ENCODE measurements at regions not wholly inside any gene's neighbourhood (a gene's known extent, or its start where the extent isn't known, plus 50 kb on each side); places are given as distances from the start of the nearest gene placed in this dataset.

- Histone ChIP-seq H3K4me1 (ENCODE audit: insufficient read depth, low read length) (no peaks in the 10 kb centered on the region), H3K27ac (ENCODE audit: low read depth, low read length) (no peak overlapping the region), H3K27me3 (ENCODE audit: insufficient read depth, low read length) (no peaks in the 10 kb centered on the region), H3K4me3 (ENCODE audit: low read length in 2 of 2) (no peak overlapping the region), H3K36me3 (ENCODE audit: insufficient read depth, low read length) (no peaks in the 10 kb centered on the region), H3K9me3 (ENCODE audit: control insufficient read depth in 1 of 2, low read length in 2 of 2) (no peaks in the 10 kb centered on the region)
- H3K4me3 Mint-ChIP-seq, result no peak overlapping the region
- H3K27me3 Mint-ChIP-seq, result no peaks in the 10 kb centered on the region
- CTCF ChIA-PET (ENCODE audit: partially characterized antibody), result no interaction called here
- POLR2A ChIA-PET (ENCODE audit: partially characterized antibody), result no interaction called here
- intact Hi-C loops (cut with micrococcal nuclease), result no loop called here
- no peak overlapping the region for H3K27ac Mint-ChIP-seq
- H3K36me3 Mint-ChIP-seq, result no peaks in the 10 kb centered on the region
- DNase-seq, result no peak
- H3K4me1 Mint-ChIP-seq, result no peaks in the 10 kb centered on the region
- H3K9me3 Mint-ChIP-seq, result peaks cover 0 to 6% (median under 1%) of the 10 kb centered on the region in 8 donors
Measured at GRCh38 chr18:37873416-37873815, 307.8 kb upstream of the CELF4 start.

- no peaks in the 10 kb centered on the region for H3K4me1 ChIP-seq (ENCODE audit: insufficient read depth, low read length)
- Mint-ChIP-seq H3K36me3 (no peaks in the 10 kb centered on the region), H3K4me1 (no peaks in the 10 kb centered on the region), H3K27ac (no peak overlapping the region), H3K4me3 (no peak overlapping the region), H3K9me3 (peaks cover 0 to 6% (median under 1%) of the 10 kb centered on the region in 8 donors), H3K27me3 (no peaks in the 10 kb centered on the region)
- no peaks in the 10 kb centered on the region for H3K9me3 ChIP-seq (ENCODE audit: control insufficient read depth in 1 of 2, low read length in 2 of 2)
- H3K27ac ChIP-seq (ENCODE audit: low read depth, low read length), result no peak overlapping the region
- no peaks in the 10 kb centered on the region for H3K27me3 ChIP-seq (ENCODE audit: insufficient read depth, low read length)
- intact Hi-C loops (cut with micrococcal nuclease), result no loop called here
- POLR2A ChIA-PET (ENCODE audit: partially characterized antibody), result no interaction called here
- DNase-seq, result no peak
- CTCF ChIA-PET (ENCODE audit: partially characterized antibody), result no interaction called here
- H3K4me3 ChIP-seq (ENCODE audit: low read length in 2 of 2), result no peak overlapping the region
- H3K36me3 ChIP-seq (ENCODE audit: insufficient read depth, low read length), result no peaks in the 10 kb centered on the region
Measured at GRCh38 chr18:37872562-37872961, 307.0 kb upstream of the CELF4 start.

- CTCF ChIA-PET (ENCODE audit: partially characterized antibody), result no interaction called here
- H3K27ac ChIP-seq (ENCODE audit: low read depth, low read length), result no peak overlapping the region
- no peak overlapping the region for H3K4me3 Mint-ChIP-seq
- no peak for DNase-seq
- no peaks in the 10 kb centered on the region for H3K36me3 ChIP-seq (ENCODE audit: insufficient read depth, low read length)
- no peaks in the 10 kb centered on the region for H3K9me3 ChIP-seq (ENCODE audit: control insufficient read depth in 1 of 2, low read length in 2 of 2)
- no peaks in the 10 kb centered on the region for H3K36me3 Mint-ChIP-seq
- H3K27me3 Mint-ChIP-seq, result no peaks in the 10 kb centered on the region
- H3K27me3 ChIP-seq (ENCODE audit: insufficient read depth, low read length), result no peaks in the 10 kb centered on the region
- H3K27ac Mint-ChIP-seq, result no peak overlapping the region
- no peaks in the 10 kb centered on the region for H3K4me1 Mint-ChIP-seq
- no peaks in the 10 kb centered on the region for H3K4me1 ChIP-seq (ENCODE audit: insufficient read depth, low read length)
- H3K4me3 ChIP-seq (ENCODE audit: low read length in 2 of 2), result no peak overlapping the region
- intact Hi-C loops (cut with micrococcal nuclease), result no loop called here
- POLR2A ChIA-PET (ENCODE audit: partially characterized antibody), result no interaction called here
- peaks cover 0 to 6% (median under 1%) of the 10 kb centered on the region in 8 donors for H3K9me3 Mint-ChIP-seq
Measured at GRCh38 chr18:37871561-37871960, 306.0 kb upstream of the CELF4 start.

GRCh38 chr18:37869051-37869450 is 303.5 kb upstream of the CELF4 start:
- Histone ChIP-seq H3K4me3 (ENCODE audit: low read length in 2 of 2) (no peak overlapping the region), H3K27ac (ENCODE audit: low read depth, low read length) (no peak overlapping the region), H3K4me1 (ENCODE audit: insufficient read depth, low read length) (no peaks in the 10 kb centered on the region), H3K9me3 (ENCODE audit: control insufficient read depth in 1 of 2, low read length in 2 of 2) (no peaks in the 10 kb centered on the region), H3K36me3 (ENCODE audit: insufficient read depth, low read length) (no peaks in the 10 kb centered on the region), H3K27me3 (ENCODE audit: insufficient read depth, low read length) (no peaks in the 10 kb centered on the region)
- ChIA-PET POLR2A (ENCODE audit: partially characterized antibody) (no interaction called here), CTCF (ENCODE audit: partially characterized antibody) (no interaction called here)
- Mint-ChIP-seq H3K9me3 (peaks cover 0 to 6% (median 2%) of the 10 kb centered on the region in 8 donors), H3K4me1 (no peaks in the 10 kb centered on the region), H3K27ac (no peak overlapping the region), H3K36me3 (no peaks in the 10 kb centered on the region), H3K4me3 (no peak overlapping the region), H3K27me3 (peaks cover 0 to 3% of the 10 kb centered on the region in 2 donors)
- intact Hi-C loops (cut with micrococcal nuclease), result no loop called here
- DNase-seq, result no peak

- no peak for DNase-seq
- Histone ChIP-seq H3K9me3 (ENCODE audit: control insufficient read depth in 1 of 2, low read length in 2 of 2) (no peaks in the 10 kb centered on the region), H3K27me3 (ENCODE audit: insufficient read depth, low read length) (no peaks in the 10 kb centered on the region), H3K4me1 (ENCODE audit: insufficient read depth, low read length) (no peaks in the 10 kb centered on the region), H3K27ac (ENCODE audit: low read depth, low read length) (no peak overlapping the region), H3K4me3 (ENCODE audit: low read length in 2 of 2) (no peak overlapping the region), H3K36me3 (ENCODE audit: insufficient read depth, low read length) (no peaks in the 10 kb centered on the region)
- H3K4me1 Mint-ChIP-seq, result no peaks in the 10 kb centered on the region
- intact Hi-C loops (cut with micrococcal nuclease), result no loop called here
- H3K4me3 Mint-ChIP-seq, result no peak overlapping the region
- ChIA-PET CTCF (ENCODE audit: partially characterized antibody) (no interaction called here), POLR2A (ENCODE audit: partially characterized antibody) (no interaction called here)
- peaks cover 1 to 6% (median 2%) of the 10 kb centered on the region in 8 donors for H3K9me3 Mint-ChIP-seq
- peaks cover 0 to 3% of the 10 kb centered on the region in 2 donors for H3K27me3 Mint-ChIP-seq
- no peaks in the 10 kb centered on the region for H3K36me3 Mint-ChIP-seq
- H3K27ac Mint-ChIP-seq, result no peak overlapping the region
Measured at GRCh38 chr18:37864122-37864521, 298.5 kb upstream of the CELF4 start.

GRCh38 chr18:37861981-37862380 is 296.4 kb upstream of the CELF4 start:
- intact Hi-C loops (cut with micrococcal nuclease), result no loop called here
- no peak for DNase-seq
- Histone ChIP-seq H3K36me3 (ENCODE audit: insufficient read depth, low read length) (no peaks in the 10 kb centered on the region), H3K4me1 (ENCODE audit: insufficient read depth, low read length) (no peaks in the 10 kb centered on the region), H3K4me3 (ENCODE audit: low read length in 2 of 2) (no peak overlapping the region), H3K27ac (ENCODE audit: low read depth, low read length) (no peak overlapping the region), H3K27me3 (ENCODE audit: insufficient read depth, low read length) (no peaks in the 10 kb centered on the region), H3K9me3 (ENCODE audit: control insufficient read depth in 1 of 2, low read length in 2 of 2) (no peaks in the 10 kb centered on the region)
- Mint-ChIP-seq H3K27ac (no peak overlapping the region), H3K27me3 (peaks cover 0 to 3% of the 10 kb centered on the region in 2 donors), H3K4me3 (no peak overlapping the region), H3K36me3 (no peaks in the 10 kb centered on the region), H3K9me3 (peaks cover 2 to 6% (median 4%) of the 10 kb centered on the region in 8 donors), H3K4me1 (no peaks in the 10 kb centered on the region)
- POLR2A ChIA-PET (ENCODE audit: partially characterized antibody), result no interaction called here
- CTCF ChIA-PET (ENCODE audit: partially characterized antibody), result no interaction called here

- Histone ChIP-seq H3K27ac (ENCODE audit: low read depth, low read length) (no peak overlapping the region), H3K4me1 (ENCODE audit: insufficient read depth, low read length) (no peaks in the 10 kb centered on the region), H3K27me3 (ENCODE audit: insufficient read depth, low read length) (no peaks in the 10 kb centered on the region), H3K9me3 (ENCODE audit: control insufficient read depth in 1 of 2, low read length in 2 of 2) (no peaks in the 10 kb centered on the region), H3K4me3 (ENCODE audit: low read length in 2 of 2) (no peak overlapping the region), H3K36me3 (ENCODE audit: insufficient read depth, low read length) (no peaks in the 10 kb centered on the region)
- no peaks in the 10 kb centered on the region for H3K27me3 Mint-ChIP-seq
- peaks cover 0 to 2% (median 0%) of the 10 kb centered on the region in 4 donors for H3K4me1 Mint-ChIP-seq
- peaks cover 2 to 10% (median 7%) of the 10 kb centered on the region in 8 donors for H3K9me3 Mint-ChIP-seq
- H3K27ac Mint-ChIP-seq, result no peak overlapping the region
- H3K36me3 Mint-ChIP-seq, result no peaks in the 10 kb centered on the region
- H3K4me3 Mint-ChIP-seq, result no peak overlapping the region
- intact Hi-C loops (cut with micrococcal nuclease), result no loop called here
- ChIA-PET CTCF (ENCODE audit: partially characterized antibody) (no interaction called here), POLR2A (ENCODE audit: partially characterized antibody) (no interaction called here)
- DNase-seq, result no peak
Measured at GRCh38 chr18:37854396-37854795, 288.8 kb upstream of the CELF4 start.

- no peaks in the 10 kb centered on the region for H3K27me3 ChIP-seq (ENCODE audit: insufficient read depth, low read length)
- no peaks in the 10 kb centered on the region for H3K4me1 ChIP-seq (ENCODE audit: insufficient read depth, low read length)
- no peaks in the 10 kb centered on the region for H3K36me3 ChIP-seq (ENCODE audit: insufficient read depth, low read length)
- ChIA-PET CTCF (ENCODE audit: partially characterized antibody) (no interaction called here), POLR2A (ENCODE audit: partially characterized antibody) (no interaction called here)
- H3K9me3 ChIP-seq (ENCODE audit: control insufficient read depth in 1 of 2, low read length in 2 of 2), result no peaks in the 10 kb centered on the region
- Mint-ChIP-seq H3K27ac (no peak overlapping the region), H3K4me3 (no peak overlapping the region), H3K27me3 (no peaks in the 10 kb centered on the region), H3K36me3 (no peaks in the 10 kb centered on the region), H3K9me3 (peaks cover 0 to 13% (median 7%) of the 10 kb centered on the region in 8 donors), H3K4me1 (peaks cover 0 to 2% (median 0%) of the 10 kb centered on the region in 4 donors)
- H3K27ac ChIP-seq (ENCODE audit: low read depth, low read length), result no peak overlapping the region
- H3K4me3 ChIP-seq (ENCODE audit: low read length in 2 of 2), result no peak overlapping the region
- intact Hi-C loops (cut with micrococcal nuclease), result no loop called here
- no peak for DNase-seq
Measured at GRCh38 chr18:37853706-37854105, 288.1 kb upstream of the CELF4 start.

Measured in CD4-positive, alpha-beta memory T cell (primary cell).